Liver (tissue), 8 donors: ENCODE measurements at regions not wholly inside any gene's neighbourhood (a gene's known extent, or its start where the extent isn't known, plus 50 kb on each side); places are given as distances from the start of the nearest gene placed in this dataset.

Experiments used
- DNase-seq: peaks from one replicate; pipeline ENCODE4 v3.0.0-alpha.2; 2017; ENCODE audit warnings: low spot score
- H3K27ac ChIP-seq, 2 donors: one replicate each; pipeline ENCODE4 v1.7.0; 2013; ENCODE audit warnings: inconsistent platforms in 2 of 2, low read length in 2 of 2, control low read depth in 1 of 2, low read depth in 1 of 2, mild to moderate bottlenecking in 1 of 2
- H3K27me3 ChIP-seq, 4 donors: one replicate each; pipeline versions ENCODE4 v1.6.1 to v1.7.0; 2013; ENCODE audit warnings: low read length in 3 of 4, inconsistent platforms in 1 of 4, mild to moderate bottlenecking in 1 of 4, moderate library complexity in 1 of 4; ENCODE audit not compliant: control insufficient read depth in 4 of 4, insufficient read depth in 4 of 4
- H3K36me3 ChIP-seq, 4 donors: one replicate each; pipeline versions ENCODE4 v1.6.1 to v1.7.0; 2013; ENCODE audit warnings: low read length in 3 of 4, mild to moderate bottlenecking in 3 of 4, low read depth in 1 of 4, moderate library complexity in 1 of 4; ENCODE audit not compliant: control insufficient read depth in 4 of 4, insufficient read depth in 3 of 4
- H3K4me1 ChIP-seq, 4 donors: one replicate each; pipeline versions ENCODE4 v1.6.1 to v1.7.0; 2013; ENCODE audit warnings: low read length in 3 of 4, mild to moderate bottlenecking in 3 of 4, moderate library complexity in 1 of 4; ENCODE audit not compliant: control insufficient read depth in 4 of 4, insufficient read depth in 4 of 4
- H3K4me3 ChIP-seq, 3 donors: one replicate each; pipeline versions ENCODE4 v1.6.1 to v1.7.0; 2013; ENCODE audit warnings: low read length in 3 of 3, control low read depth in 1 of 3, low read depth in 1 of 3, mild to moderate bottlenecking in 1 of 3
- H3K9ac ChIP-seq, 2 donors: one replicate each; pipeline ENCODE4 v1.7.0; 2013; ENCODE audit warnings: low read length in 2 of 2, mild to moderate bottlenecking in 2 of 2, moderate library complexity in 2 of 2, control low read depth in 1 of 2, low read depth in 1 of 2
- H3K9me3 ChIP-seq, 4 donors: one replicate each; pipeline versions ENCODE4 v1.6.1 to v1.7.0; 2013; ENCODE audit warnings: low read length in 3 of 4; ENCODE audit not compliant: control insufficient read depth in 4 of 4
- EGR1 ChIP-seq, 2 donors: IDR thresholded peaks; 2 replicates each; pipeline ENCODE4 v1.6.1; 2016 to 2018; ENCODE audit warnings: antibody characterized with exemption in 2 of 2, low read depth in 2 of 2
- FOXA1 ChIP-seq: IDR thresholded peaks from 2 replicates; pipeline ENCODE4 v1.6.1; 2016; ENCODE audit warnings: antibody characterized with exemption
- HNF4A ChIP-seq, 2 donors: conservative IDR thresholded peaks; 2 replicates each; pipeline ENCODE4 v1.6.1; 2016; ENCODE audit warnings: antibody characterized with exemption in 2 of 2, mild to moderate bottlenecking in 2 of 2
- HNF4G ChIP-seq: IDR thresholded peaks from 2 replicates; pipeline ENCODE4 v1.6.1; 2016; ENCODE audit warnings: antibody characterized with exemption
- JUND ChIP-seq, 2 donors: IDR thresholded peaks; 2 replicates each; pipeline ENCODE4 v1.6.1; 2016; ENCODE audit warnings: antibody characterized with exemption in 2 of 2
- NR2F2 ChIP-seq: IDR thresholded peaks from 2 replicates; pipeline ENCODE4 v1.6.1; 2016; ENCODE audit warnings: antibody characterized with exemption
- RAD21 ChIP-seq, 2 donors: IDR thresholded peaks; 2 replicates each; pipeline ENCODE4 v1.6.1; 2016; ENCODE audit warnings: antibody characterized with exemption in 2 of 2, mild to moderate bottlenecking in 2 of 2
- SP1 ChIP-seq: IDR thresholded peaks from 2 replicates; pipeline ENCODE4 v1.6.1; 2018; ENCODE audit warnings: antibody characterized with exemption, mild to moderate bottlenecking
- TAF1 ChIP-seq: conservative IDR thresholded peaks from 2 replicates; pipeline ENCODE4 v1.6.1; 2016; ENCODE audit warnings: antibody characterized with exemption, mild to moderate bottlenecking
- YY1 ChIP-seq: IDR thresholded peaks from 2 replicates; pipeline ENCODE4 v1.6.1; 2016; ENCODE audit warnings: antibody characterized with exemption, mild to moderate bottlenecking
- WGBS: extraction: QIAGEN DNeasy Blood & Tissue Kit; methylation state at CpG from one replicate; pipeline ENCODE4 v1.1.7; 2013; 5-methylcytosine and 5-hydroxymethylcytosine counted together
- TF ChIP-seq, protein P1 (sequence below): fragments of 150-350 bp; IDR thresholded peaks from 2 replicates; pipeline ENCODE4 v1.5.1; 2017; ENCODE audit warnings: improper control_type of control experiment, low read depth, low read length; ENCODE audit not compliant: missing input control
- TF ChIP-seq, protein P2 (sequence below): IDR thresholded peaks from 2 replicates; pipeline ENCODE4 v1.6.1; 2016; ENCODE audit warnings: antibody characterized with exemption
- TF ChIP-seq, protein P3 (sequence below): IDR thresholded peaks from 2 replicates; pipeline ENCODE4 v1.6.1; 2016; ENCODE audit warnings: antibody characterized with exemption, mild to moderate bottlenecking
- TF ChIP-seq, protein P4 (sequence below): IDR thresholded peaks from 2 replicates; pipeline ENCODE4 v1.6.1; 2016; ENCODE audit warnings: antibody characterized with exemption
- TF ChIP-seq, protein P5 (sequence below): IDR thresholded peaks from 2 replicates; pipeline ENCODE4 v1.6.1; 2016; ENCODE audit warnings: antibody characterized with exemption
- donor health status: healthy.
- donor health status: healthy.
- donor health status: healthy.
- donor health status: healthy.
- donor health status: healthy.

DNA sequence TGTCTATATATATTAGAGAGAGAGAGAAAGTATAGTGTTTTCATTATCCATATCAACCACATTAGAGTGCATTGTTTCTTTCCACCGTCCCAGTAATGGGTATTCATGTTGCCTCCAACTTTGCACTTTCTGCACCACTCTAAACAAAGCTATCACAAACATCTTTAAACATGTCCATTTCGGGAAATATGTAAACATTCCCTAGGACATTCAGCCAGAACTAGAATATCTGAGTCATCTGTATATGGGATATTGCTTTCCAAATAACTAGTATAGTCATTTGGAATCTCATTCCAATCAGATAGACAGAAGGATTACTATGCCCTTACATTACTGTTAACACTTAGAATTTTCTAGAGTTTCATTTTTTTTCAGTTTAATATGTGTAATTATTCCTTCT is 914.9 kb upstream of the EPHA6 start:
- H3K36me3 ChIP-seq: no peaks in the 10 kb centered on the region
- no peak overlapping the region for H3K4me3 ChIP-seq
- H3K9ac ChIP-seq: no peak overlapping the region
- H3K27ac ChIP-seq: no peak overlapping the region
- no peak for TF ChIP-seq JUND (IDR thresholded peaks at IDR 0.05)
- H3K9me3 ChIP-seq: no peaks in the 10 kb centered on the region
- WGBS: 57% methylated on average over 2 of the region's 2 CpGs
- no peak for DNase-seq
- no peaks in the 10 kb centered on the region for H3K4me1 ChIP-seq
- no peaks in the 10 kb centered on the region for H3K27me3 ChIP-seq

DNA sequence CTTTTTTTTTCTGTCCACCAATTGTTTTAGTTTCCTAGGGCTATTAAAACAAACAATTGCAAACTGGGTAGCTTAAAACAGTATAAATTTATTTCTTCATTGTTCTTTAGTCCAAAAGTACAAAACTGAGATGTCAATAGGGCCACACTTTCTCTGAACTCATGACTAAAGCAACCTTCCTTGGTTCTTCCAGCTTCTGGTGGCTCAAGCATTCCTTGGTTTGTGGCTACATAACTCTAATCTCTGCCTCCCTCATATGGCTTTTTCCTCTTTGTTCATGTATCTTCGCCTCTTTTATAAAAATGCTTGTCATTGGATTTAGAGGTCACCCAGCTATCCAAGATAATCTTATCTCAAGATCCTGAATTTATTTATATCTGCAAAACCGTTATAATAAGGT is 914.5 kb upstream of the EPHA6 start:
- Histone ChIP-seq H3K9ac (no peak overlapping the region), H3K27me3 (no peaks in the 10 kb centered on the region), H3K27ac (no peak overlapping the region), H3K9me3 (no peaks in the 10 kb centered on the region), H3K4me3 (no peak overlapping the region), H3K36me3 (no peaks in the 10 kb centered on the region), H3K4me1 (no peaks in the 10 kb centered on the region)
- no peak for DNase-seq
- WGBS: 53% methylated on average over 2 of the region's 2 CpGs
- no peak for TF ChIP-seq JUND (IDR thresholded peaks at IDR 0.05)
- no peak for TF ChIP-seq HNF4G
- no peak for TF ChIP-seq TAF1
- TF ChIP-seq, protein P1, sequence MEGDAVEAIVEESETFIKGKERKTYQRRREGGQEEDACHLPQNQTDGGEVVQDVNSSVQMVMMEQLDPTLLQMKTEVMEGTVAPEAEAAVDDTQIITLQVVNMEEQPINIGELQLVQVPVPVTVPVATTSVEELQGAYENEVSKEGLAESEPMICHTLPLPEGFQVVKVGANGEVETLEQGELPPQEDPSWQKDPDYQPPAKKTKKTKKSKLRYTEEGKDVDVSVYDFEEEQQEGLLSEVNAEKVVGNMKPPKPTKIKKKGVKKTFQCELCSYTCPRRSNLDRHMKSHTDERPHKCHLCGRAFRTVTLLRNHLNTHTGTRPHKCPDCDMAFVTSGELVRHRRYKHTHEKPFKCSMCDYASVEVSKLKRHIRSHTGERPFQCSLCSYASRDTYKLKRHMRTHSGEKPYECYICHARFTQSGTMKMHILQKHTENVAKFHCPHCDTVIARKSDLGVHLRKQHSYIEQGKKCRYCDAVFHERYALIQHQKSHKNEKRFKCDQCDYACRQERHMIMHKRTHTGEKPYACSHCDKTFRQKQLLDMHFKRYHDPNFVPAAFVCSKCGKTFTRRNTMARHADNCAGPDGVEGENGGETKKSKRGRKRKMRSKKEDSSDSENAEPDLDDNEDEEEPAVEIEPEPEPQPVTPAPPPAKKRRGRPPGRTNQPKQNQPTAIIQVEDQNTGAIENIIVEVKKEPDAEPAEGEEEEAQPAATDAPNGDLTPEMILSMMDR: no peak
- TF ChIP-seq, protein P2, sequence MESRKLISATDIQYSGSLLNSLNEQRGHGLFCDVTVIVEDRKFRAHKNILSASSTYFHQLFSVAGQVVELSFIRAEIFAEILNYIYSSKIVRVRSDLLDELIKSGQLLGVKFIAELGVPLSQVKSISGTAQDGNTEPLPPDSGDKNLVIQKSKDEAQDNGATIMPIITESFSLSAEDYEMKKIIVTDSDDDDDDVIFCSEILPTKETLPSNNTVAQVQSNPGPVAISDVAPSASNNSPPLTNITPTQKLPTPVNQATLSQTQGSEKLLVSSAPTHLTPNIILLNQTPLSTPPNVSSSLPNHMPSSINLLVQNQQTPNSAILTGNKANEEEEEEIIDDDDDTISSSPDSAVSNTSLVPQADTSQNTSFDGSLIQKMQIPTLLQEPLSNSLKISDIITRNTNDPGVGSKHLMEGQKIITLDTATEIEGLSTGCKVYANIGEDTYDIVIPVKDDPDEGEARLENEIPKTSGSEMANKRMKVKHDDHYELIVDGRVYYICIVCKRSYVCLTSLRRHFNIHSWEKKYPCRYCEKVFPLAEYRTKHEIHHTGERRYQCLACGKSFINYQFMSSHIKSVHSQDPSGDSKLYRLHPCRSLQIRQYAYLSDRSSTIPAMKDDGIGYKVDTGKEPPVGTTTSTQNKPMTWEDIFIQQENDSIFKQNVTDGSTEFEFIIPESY: no peak
- no peak for TF ChIP-seq SP1
- TF ChIP-seq, protein P3, sequence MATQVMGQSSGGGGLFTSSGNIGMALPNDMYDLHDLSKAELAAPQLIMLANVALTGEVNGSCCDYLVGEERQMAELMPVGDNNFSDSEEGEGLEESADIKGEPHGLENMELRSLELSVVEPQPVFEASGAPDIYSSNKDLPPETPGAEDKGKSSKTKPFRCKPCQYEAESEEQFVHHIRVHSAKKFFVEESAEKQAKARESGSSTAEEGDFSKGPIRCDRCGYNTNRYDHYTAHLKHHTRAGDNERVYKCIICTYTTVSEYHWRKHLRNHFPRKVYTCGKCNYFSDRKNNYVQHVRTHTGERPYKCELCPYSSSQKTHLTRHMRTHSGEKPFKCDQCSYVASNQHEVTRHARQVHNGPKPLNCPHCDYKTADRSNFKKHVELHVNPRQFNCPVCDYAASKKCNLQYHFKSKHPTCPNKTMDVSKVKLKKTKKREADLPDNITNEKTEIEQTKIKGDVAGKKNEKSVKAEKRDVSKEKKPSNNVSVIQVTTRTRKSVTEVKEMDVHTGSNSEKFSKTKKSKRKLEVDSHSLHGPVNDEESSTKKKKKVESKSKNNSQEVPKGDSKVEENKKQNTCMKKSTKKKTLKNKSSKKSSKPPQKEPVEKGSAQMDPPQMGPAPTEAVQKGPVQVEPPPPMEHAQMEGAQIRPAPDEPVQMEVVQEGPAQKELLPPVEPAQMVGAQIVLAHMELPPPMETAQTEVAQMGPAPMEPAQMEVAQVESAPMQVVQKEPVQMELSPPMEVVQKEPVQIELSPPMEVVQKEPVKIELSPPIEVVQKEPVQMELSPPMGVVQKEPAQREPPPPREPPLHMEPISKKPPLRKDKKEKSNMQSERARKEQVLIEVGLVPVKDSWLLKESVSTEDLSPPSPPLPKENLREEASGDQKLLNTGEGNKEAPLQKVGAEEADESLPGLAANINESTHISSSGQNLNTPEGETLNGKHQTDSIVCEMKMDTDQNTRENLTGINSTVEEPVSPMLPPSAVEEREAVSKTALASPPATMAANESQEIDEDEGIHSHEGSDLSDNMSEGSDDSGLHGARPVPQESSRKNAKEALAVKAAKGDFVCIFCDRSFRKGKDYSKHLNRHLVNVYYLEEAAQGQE: no peak
- no peak for TF ChIP-seq YY1
- no peak for TF ChIP-seq HNF4A (conservative IDR thresholded peaks at IDR 0.05)

DNA sequence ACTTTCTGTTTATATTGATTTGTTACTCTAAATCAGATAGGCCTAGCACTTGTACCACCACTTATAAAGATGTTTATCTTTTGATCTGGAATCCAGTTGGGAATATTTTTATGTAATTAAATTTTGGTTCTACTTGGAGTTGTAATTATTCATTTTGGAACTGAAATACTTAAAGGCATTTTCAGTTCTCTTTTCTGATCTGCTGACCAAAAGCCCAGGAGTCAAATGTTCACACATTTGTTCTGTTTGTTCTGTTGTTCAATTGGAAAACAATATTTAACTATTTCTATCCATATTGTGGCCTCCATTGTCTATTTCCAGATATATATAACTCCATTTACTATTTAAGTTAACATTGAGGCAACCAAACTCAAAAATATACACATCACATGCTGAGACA is 912.4 kb upstream of the EPHA6 start:
- H3K9me3 ChIP-seq: no peaks in the 10 kb centered on the region
- no peak for DNase-seq
- H3K27me3 ChIP-seq: no peaks in the 10 kb centered on the region
- H3K27ac ChIP-seq: no peak overlapping the region
- no peaks in the 10 kb centered on the region for H3K36me3 ChIP-seq
- H3K9ac ChIP-seq: no peak overlapping the region
- no peaks in the 10 kb centered on the region for H3K4me1 ChIP-seq
- no peak overlapping the region for H3K4me3 ChIP-seq
- TF ChIP-seq HNF4G: no peak
- TF ChIP-seq, protein P2: no peak
- TF ChIP-seq NR2F2: no peak
- TF ChIP-seq EGR1 (IDR thresholded peaks at IDR 0.05; ENCODE audit: low read depth in 2 of 2): no peak
- TF ChIP-seq, protein P4, sequence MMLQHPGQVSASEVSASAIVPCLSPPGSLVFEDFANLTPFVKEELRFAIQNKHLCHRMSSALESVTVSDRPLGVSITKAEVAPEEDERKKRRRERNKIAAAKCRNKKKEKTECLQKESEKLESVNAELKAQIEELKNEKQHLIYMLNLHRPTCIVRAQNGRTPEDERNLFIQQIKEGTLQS: no peak
- TF ChIP-seq, protein P5, sequence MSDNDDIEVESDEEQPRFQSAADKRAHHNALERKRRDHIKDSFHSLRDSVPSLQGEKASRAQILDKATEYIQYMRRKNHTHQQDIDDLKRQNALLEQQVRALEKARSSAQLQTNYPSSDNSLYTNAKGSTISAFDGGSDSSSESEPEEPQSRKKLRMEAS: no peak
- TF ChIP-seq FOXA1: no peak
- no peak for TF ChIP-seq YY1
- TF ChIP-seq RAD21 (IDR thresholded peaks at IDR 0.05): no peak
- TF ChIP-seq, protein P1: no peak
